ENCODE measurements at regions not wholly inside any gene's neighbourhood (a gene's known extent, or its start where the extent isn't known, plus 50 kb on each side); places are given as distances from the start of the nearest gene placed in this dataset.
"Not testable (repeated sequence)": the region's sequence is repeated elsewhere in the genome, so short reads cannot be mapped to it uniquely, and the experiment has no call there.

DNA sequence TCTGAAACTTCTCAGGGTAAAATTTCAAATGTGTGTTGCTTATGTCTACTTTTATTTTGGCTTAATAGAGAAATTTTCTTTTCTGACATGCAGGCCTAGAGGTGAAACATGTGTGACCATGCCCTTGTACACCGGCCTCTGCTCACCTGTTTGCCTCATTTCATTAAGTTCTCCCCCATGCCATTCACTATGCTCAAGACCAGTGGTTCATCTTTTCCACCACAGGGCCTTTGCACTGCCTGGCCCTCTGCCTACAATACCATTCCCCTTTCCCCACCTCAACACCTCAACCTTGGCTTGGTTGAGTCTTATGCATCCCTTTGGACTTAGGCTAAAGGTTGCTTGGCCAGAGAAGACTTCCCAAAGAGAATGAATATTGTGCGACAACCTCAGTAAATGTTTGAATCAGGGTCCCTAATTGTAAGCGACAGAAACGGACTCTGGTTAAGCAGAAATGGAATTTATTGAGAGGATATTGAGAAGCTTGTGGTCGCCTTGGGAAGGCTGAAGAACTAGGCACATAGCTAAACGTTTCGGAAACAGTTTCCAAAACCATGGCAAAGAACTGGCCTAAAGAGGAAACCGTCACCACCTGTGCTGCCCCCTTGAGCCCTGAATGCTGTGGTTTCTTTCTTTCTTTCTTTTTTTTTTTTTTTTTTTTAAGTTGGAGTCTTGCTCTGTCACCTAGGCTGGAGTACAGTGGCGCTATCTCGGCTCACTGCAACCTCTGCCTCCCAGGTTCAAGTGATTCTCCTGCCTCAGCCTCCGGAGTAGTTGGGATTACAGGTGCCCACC, 152.2 kb downstream of the SOX4 start:
- FAIRE-seq = no peak

DNA sequence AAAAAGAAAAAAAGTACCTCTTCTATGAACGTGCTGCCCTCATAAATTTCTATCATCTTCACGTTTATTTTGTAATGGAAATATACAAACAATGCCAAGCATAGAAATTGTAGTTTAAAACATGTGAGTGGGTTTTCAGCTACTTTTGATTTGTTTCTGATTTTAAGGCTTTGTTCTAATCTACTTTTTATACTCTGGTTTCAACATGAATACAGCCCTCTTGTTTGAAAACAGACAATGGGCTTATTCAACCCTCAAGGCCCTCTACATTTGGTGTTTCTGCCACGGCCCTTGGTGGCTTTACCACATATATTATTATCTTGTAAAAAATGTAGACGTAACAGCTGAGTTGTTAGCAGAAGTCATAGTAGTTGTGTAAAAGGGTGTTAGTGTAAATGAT, 153.9 kb downstream of the SOX4 start:
- FAIRE-seq = no peak

DNA sequence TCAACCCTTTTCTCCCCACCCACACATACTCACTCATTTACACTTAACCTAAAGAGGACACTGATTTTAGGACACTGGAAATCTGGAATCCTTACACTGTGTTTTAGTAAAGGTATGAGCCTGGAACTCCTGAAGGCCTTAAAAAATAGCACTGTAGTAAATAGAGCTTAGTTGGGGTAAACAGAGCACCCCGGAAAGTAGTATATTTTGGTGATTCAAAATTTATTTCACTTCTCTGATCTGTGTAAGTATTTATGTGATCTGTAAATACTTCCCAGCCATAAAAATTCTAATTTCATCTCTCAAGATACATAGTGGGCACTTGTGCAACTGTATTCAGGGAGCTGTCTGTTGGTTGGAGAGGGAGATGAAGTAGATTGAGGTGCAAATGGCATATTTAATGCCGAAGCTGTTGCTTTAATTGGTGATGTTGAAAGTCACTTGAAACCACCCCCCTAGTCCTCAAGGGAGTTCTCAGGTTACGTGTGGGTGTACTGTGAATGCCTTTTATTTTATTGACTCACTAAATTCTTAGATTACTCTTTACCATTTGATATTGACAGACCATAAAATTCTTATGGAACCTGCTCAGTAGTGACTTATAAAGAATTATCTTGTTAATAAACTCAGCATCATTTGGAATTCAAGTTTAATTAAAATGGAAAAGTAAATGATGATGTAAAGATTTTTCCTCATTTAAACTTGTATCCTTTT, 154.9 kb downstream of the SOX4 start:
- FAIRE-seq = no peak

DNA sequence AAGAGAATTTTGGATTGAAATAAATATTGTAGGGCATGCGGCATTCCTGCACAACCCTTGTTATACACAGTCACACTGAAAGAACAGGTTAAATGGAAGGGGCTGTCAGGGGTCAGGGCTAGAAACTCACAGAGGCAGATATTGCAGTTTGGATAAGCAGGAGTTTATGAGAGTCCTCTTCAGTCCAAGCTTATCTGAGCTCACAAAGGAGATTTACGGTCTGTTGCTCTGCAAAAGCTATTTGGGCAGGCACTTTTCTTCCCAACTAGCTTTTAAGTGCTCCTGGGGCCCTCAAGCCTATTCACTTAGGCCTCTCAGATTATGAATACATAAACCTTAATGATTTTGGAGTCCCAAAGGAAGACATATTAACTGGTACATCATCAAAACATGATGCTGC, 156.2 kb downstream of the SOX4 start:
- FAIRE-seq = no peak

DNA sequence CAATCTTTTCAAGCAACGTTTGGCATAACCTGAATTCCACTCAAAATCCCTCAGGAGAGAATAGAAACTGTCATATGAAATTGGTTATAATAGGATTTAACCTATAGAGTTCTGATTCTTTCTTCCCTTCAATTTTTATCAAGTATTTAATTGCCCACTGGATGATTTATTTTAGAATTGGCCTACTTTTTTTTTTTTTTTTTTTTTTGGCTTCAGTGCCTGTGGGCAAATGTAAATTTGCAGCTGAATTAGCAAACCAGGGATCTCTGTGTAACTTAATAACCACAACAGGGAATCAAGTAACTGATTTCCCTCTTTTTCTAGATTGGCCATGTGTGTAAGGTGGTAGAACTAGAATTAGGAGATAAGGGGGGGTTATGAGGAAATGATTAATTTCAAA, 157.0 kb downstream of the SOX4 start:
- FAIRE-seq = no peak

DNA sequence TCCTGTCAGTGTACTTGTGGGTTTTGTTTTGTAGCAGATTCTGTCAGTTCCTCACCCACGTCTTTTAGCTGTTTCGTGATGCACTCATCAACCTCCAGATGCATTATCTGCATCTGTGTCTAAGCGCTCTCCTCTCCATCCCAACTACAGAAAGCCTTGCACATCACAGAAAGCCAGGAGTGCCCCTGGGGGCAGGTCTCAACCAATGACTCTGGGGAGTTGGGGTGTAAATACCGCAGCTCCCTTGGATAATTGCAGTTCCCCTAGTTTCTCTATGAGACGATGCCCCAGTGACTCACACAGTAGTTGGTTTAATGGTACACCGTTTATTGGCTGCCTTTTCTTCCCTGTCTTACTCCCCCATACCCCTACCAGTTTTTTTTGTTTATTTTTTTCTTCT, 158.1 kb downstream of the SOX4 start:
- FAIRE-seq = no peak

DNA sequence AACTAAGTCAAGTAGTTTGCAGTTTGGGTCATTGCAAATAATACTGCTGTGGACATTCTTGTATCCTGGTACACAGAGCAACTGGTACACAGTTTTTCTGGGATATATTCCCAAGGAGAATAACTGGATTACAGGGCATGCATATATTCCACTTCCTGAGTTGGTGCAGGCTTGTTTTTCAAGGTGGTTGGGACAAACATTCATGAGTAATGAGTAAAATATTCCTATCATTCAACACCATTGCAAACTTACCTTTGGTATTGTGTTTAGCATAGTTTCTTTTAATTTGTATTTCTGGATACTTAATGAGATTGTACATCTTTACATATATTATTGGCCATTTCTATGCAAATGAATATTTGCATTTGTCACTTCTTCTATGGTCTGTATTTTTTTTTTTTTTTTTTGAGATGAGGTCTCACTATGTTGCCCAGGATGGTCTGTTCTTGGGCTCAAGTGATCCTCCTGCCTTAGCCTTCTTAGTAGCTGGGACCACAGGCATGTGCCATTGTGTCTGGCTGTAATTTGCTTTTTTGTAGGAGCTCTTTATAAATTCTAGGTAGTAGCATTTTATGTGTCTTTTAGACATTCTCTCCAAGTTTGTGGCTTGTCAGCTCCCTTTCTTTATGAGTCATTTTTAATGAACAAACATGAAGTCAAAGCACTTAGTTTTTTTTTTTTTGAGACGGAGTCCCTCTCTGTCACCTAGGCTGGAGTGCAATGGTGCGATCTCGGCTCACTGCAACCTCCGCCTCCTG, 158.7 kb downstream of the SOX4 start:
- no peak for FAIRE-seq

DNA sequence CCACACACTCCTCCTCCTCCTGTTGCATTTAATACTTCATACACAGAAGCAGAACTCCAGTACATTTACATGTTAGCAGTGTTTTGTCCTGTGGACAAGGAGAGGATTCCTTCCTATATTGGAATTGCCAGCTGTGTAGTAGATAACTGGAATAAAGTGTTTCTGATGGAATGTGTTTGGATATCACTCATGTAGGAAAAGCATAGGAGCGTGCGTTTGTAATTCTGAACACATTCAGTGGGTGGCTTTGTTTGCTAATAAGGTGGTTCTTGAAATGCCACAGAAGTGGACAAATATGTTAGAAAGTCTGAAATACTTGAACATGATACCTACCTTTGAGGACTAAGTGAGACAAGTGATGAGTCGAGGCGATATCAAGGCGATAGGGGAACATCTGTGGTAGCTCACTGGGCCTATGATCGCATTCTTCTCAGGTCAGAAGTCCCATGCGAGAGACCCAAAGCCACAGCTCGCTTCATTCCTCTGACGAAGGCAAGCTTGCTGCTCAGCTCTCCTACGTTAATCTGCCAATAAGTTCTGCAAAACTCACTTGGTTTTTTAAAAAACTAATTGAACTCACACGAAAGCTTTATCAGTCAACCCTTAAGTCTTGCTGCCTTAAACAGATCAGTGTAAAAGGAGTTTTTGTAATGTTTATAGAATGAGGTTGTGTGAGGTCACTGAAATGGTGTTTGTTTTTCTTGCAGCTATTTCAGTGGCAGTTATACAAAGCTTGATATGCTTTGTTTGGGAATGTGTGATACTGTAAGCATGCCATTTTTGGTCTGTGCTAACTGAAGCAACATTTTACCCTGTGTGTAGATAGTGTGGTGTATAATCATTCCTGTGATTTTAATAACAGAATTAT, 159.9 kb downstream of the SOX4 start:
- FAIRE-seq = no peak

DNA sequence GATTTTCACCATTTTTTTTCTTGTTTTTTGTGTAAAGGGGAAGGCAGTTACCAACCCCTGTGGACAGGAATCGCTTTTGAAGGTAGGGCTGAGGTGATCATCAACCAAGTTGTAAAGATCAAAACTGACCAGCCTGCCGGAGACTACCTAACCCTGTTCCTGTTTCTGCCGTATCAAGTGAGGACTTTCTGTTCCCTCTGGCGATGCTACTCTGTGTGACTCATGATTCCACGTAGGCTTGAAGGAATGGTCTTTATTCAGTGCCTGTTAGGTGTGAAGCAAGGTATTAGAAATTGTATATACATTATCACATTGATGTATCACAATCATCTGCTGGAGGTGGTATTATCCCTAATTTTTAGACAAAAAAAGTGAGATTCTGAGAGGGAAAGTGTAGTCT, 161.3 kb downstream of the SOX4 start:
- FAIRE-seq = no peak

DNA sequence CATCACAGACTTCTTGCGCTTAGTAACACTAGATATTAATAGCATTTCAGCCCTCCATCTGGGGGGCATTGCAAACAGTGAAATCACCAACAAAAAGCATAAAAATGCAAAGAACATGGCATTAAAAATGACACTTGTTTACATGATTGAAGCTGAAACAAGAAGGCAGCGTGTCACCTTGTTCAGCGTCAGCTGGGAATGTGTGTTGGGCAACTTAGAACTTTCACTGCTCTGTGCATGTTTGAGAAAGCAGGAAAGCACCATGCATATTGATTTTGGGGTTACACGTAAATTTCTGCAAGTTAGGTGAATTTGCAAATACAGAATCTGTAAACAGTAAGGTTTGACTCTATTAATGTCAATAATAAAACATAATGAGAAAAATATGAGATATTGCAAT, 162.9 kb downstream of the SOX4 start:
- no peak for FAIRE-seq

DNA sequence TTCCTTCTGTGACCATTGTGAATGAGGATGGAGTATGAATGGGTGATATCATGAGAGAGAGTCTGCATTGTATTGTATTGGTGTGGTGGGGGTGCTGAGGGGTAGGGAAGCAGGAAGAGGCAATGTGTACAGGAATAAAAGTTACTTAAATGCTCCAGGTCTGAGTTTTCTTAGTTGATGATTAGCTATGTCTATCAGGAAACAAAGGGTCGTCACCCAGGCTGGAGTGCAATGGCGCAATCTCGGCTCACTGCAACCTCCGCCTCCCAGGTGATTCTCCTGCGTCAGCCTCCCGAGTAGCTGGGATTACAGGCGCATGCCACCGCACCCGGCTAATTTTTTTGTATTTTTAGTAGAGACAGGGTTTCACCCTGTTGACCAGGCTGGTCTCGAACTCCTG, 163.8 kb downstream of the SOX4 start:
- not testable (repeated sequence) for FAIRE-seq

DNA sequence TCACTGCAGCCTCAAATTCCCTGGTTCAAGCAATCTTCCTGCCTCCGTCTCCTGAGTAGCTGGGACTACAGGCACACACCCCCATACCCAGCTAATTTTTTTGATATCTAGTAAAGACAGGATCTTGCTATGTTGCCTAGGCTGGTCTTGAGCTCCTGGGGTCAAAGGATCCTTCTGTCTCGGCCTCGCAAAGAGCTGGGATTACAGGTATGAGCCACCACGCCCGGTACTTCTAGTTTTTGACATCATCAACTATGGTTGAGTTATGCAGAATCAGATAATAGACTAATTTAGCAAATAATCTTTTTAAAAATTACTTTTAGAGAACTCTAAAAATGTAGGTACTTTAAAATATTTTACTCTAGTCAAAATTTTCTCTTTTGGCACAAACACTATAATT, 166.2 kb downstream of the SOX4 start:
- FAIRE-seq = no peak

DNA sequence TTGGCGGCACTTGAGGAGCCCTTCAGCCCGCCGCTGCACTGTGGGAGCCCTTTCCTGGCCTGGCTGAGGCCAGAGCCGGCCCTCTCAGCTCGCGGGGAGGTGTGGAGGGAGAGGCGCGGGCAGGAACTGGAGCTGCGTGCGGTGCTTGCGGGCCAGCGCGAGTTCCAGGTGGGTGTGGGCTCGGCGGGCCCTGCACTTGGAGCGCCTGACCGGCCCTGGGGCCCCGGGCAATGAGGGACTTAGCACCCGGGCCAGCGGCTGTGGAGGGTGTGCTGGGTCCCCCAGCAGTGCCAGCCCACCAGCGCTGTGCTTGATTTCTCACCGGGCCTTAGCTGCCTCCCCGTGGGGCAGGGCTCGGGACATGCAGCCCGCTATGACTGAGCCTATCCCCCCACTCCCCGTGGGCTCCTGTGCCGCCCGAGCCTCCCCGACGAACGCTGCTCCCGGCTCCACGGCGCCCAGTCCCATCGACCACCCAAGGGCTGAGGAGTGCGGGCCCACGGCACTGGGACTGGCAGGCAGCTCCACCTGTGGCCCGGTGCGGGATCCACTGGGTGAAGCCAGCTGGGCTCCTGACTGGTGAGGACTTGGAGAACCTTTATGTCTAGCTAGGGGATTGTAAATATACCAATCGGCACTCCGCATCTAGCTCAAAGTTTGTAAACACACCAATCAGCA, 167.6 kb downstream of the SOX4 start:
- FAIRE-seq = not testable (repeated sequence)

DNA sequence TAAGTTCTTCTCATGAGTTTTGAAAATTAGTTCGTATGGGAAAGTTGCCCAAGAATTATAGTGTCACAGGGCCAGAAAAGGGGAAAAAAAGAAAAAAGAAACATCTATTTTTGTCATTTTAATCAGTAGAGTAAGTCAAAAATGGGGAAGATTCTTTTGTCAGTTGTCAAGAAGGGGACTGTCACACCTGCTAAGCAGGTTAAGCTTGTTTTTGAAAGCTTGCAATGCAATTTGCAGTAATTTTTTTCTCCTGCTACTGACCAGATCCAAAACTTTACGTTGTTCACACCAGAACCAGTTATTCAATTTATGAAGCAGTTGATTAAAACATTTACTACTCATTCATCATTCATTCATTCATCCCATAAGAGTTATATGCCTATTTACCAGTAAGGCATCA, 171.4 kb downstream of the SOX4 start:
- FAIRE-seq = no peak

DNA sequence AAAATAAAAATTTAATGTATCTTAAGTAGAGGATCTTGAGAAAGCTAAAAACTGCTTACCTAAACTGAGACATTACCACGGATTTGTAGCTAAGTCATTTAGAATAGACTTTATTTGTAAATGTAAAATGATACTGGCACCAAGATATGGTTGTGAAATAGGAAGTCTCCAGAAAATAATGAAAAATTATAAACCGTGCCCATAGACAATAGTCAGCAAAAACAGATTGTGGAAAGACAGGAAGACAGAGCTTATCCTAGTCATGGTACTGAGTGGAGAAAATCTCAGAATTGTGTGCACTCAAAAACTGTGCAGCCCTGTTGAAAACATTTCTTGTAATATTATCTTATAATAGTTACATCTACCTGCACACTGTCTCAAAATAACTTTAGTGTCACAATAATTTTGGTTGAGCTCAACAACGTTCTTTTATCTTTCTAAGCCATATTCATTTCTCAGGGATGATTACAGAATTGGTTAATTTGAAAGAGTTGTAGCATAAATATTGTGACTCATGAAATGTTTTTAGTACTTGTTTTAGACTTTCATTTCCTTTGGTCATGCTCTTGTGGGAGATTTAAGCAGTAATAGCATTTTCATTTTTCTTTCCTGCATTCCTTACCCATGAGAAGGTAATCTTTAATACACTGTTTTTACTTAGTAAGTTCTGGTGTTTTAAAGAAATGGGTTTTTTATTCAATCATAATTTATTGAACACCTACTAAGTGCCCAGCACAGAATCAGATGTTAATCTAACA, 174.5 kb downstream of the SOX4 start:
- FAIRE-seq = no peak

DNA sequence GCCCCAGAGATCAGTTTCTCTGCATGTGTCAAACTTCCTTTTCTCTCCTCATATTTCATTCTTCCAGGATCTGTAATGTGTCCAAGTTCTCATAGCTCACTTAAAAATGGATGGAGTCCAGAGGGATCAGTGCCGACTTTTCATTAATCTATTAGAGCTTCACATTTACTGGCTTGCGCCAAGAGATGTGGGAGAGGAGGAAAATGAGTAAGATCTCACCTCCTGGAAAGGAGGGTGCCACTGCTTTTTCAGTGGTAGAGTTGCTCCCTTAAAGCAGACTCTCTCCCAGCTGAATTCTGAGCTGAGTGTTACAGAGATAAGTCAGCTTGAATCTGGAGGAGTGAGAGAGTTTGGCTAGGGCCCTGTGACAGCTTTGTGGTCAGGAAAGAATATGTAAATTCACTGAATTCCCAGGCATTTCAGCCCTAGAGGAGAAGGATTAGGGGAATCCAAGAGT, 175.9 kb downstream of the SOX4 start:
- FAIRE-seq = no peak

DNA sequence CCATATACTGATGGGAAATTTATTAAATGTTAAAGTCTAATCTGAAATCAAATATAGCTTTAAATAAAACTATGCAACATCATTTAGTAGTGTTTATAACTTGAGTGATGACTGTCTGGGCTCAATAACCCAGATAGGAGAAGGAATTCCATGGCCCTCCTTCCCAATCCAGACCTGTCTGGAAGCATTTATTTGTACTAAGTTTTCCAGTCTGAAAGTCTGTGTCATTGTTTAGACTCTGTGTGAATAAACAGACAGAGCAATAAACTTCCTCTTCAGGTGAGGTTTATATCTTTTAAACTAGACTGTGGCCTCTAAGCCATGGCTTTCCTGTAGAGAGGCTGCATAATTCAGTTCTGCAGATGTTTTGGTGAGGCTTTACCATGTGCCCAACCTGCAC, 176.4 kb downstream of the SOX4 start:
- FAIRE-seq = no peak

DNA sequence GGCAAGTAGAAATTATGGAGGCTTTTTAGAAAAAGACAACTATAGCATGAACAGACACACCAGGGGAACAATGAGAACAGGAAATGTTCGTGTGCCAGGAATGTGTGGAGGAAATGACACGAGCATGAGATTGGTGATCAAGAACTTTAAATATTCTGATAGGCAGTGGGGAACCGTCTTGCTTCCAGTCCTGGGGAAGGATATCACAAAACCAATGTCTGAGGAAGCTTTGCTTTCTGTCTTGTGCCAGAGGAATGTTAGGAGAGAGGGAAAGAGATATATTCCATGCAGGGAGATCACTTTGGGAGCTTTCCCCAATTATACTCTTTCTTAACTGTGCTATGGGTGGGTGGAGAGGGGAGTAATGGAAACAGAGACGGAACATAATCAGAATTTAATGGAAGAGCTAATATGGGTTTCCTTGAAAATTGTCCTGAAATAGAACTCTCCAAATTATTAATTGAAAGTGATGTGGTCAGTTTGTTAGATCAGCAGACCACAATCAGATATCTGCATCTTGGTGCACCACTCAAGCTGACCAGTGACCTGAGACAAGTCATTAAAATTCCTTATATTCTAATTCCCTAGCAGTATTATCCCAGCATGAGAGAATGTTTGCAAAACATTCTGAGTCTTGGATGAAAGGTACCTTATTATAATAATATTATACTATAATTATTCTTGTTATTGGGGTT, 178.2 kb downstream of the SOX4 start:
- no peak for FAIRE-seq

DNA sequence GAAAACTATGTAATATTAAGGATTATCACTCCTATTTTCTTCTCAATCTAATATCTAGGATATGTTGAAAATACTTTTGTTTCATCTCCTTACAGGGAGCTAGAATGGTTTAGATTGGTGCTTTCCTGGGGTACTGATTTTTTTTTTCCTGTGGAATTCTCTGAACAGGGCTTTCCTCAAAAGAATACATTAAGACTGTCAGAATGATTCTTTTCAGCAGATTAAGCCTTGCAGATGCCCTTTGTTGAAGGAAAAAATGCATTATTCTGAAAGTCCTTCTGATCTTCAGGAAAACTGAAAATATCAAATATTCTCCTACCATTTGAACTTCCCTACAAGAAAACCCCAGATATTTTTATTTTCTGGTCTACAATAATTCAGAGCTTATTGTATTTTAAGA, 178.9 kb downstream of the SOX4 start:
- no peak for FAIRE-seq

DNA sequence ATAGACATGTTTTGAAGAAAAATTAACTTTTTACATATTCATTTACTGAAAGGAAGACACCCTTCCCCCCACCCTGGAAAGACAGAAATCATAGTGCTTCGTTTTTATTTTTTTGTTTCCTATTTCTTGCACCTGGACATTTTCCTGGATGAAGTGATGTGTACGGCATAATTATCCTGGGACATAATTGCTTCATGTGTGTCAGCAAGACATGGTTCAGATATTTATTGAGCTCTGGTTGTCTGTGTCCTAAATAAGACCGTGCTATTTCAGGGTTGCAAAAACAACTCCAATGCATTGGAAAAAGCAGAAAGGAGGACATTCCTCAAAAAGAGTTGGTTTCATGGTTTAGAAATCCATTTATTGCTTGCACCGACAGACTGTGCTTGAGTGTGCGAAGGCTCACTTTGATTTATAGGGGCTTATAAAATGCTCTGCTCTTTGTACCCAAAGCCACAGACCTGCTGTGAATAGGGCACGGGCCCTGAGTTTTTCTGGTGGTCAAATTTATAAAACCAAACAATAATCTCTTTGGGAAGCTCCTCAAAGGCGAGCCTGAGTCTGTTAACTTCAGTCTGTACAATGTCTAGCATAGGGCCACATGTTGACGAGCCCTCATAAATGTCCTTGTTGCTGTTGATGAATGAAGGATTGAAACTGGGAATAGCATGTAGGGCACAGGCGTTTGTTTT, 179.5 kb downstream of the SOX4 start:
- FAIRE-seq = no peak

All from A204.1 (cell line).